HEK293T (cell line): ENCODE measurements at regions not wholly inside any gene's neighbourhood (a gene's known extent, or its start where the extent isn't known, plus 50 kb on each side); places are given as distances from the start of the nearest gene placed in this dataset.

Experiments used
- BHLHE40 ChIP-seq: fragments of 450-650 bp; IDR thresholded peaks from 2 replicates; pipeline ENCODE4 v1.6.1; 2016; ENCODE audit warnings: mild to moderate bottlenecking, moderate library complexity, borderline replicate concordance
- ELF4 ChIP-seq: fragments of 450-650 bp; IDR thresholded peaks from 2 replicates; pipeline ENCODE4 v1.6.1; 2017; ENCODE audit warnings: antibody characterized with exemption
- FOXA1 ChIP-seq: fragments of 450-650 bp; IDR thresholded peaks from 2 replicates; pipeline ENCODE4 v1.6.1; 2016; ENCODE audit warnings: mild to moderate bottlenecking
- FOXK2 ChIP-seq: fragments of 450-650 bp; IDR thresholded peaks from 2 replicates; pipeline ENCODE4 v1.6.1; 2016; ENCODE audit warnings: mild to moderate bottlenecking
- FOXM1 ChIP-seq: fragments of 450-650 bp; IDR thresholded peaks from 2 replicates; pipeline ENCODE4 v1.6.1; 2017; ENCODE audit warnings: mild to moderate bottlenecking, borderline replicate concordance
- HDGF ChIP-seq: fragments of 450-650 bp; IDR thresholded peaks from 2 replicates; pipeline ENCODE4 v1.6.1; 2017; ENCODE audit warnings: antibody characterized with exemption, borderline replicate concordance
- LEF1 ChIP-seq: fragments of 450-650 bp; IDR thresholded peaks from 2 replicates; pipeline ENCODE4 v1.6.1; 2017; ENCODE audit warnings: mild to moderate bottlenecking, borderline replicate concordance
- NFRKB ChIP-seq: fragments of 450-650 bp; IDR thresholded peaks from 2 replicates; pipeline ENCODE4 v1.6.1; 2016; ENCODE audit warnings: mild to moderate bottlenecking, moderate library complexity
- SUZ12 ChIP-seq: fragments of 450-650 bp; IDR thresholded peaks from 2 replicates; pipeline ENCODE4 v1.6.1; 2016; ENCODE audit warnings: mild to moderate bottlenecking
- TARDBP ChIP-seq: fragments of 450-650 bp; IDR thresholded peaks from 2 replicates; pipeline ENCODE4 v1.6.1; 2016
- ZNF384 ChIP-seq: fragments of 450-650 bp; IDR thresholded peaks from 2 replicates; pipeline ENCODE4 v1.6.1; 2016
- TF ChIP-seq, protein P1 (sequence below): fragments of 450-650 bp; IDR thresholded peaks from 2 replicates; pipeline ENCODE4 v1.6.1; 2016

DNA sequence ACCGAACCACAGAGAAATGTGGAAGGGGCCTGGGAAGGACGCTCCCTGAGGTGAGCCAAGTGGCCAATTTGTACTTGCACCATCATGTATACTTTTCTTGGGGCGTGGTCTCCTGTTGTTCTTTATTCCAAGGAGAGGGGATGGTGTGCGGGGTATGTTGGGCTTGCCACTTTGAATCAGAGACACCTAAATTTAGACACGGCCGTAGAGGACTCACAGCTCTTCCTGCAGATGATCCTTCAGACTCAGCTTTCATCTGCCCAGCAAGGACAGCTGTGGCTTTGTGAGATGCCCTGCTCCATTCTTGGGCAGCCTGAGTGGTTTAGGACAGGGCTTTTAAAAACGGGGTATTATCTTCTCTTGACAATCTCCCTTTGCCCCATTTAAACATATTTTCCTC lies 473.2 kb downstream of the REEP3 start:
- TF ChIP-seq BHLHE40 (no peak), FOXK2 (no peak), FOXA1 (no peak), HDGF (no peak), ZNF384 (no peak), FOXM1 (no peak), NFRKB (no peak), ELF4 (no peak), TARDBP (no peak), SUZ12 (no peak), LEF1 (no peak)
- TF ChIP-seq, protein P1, sequence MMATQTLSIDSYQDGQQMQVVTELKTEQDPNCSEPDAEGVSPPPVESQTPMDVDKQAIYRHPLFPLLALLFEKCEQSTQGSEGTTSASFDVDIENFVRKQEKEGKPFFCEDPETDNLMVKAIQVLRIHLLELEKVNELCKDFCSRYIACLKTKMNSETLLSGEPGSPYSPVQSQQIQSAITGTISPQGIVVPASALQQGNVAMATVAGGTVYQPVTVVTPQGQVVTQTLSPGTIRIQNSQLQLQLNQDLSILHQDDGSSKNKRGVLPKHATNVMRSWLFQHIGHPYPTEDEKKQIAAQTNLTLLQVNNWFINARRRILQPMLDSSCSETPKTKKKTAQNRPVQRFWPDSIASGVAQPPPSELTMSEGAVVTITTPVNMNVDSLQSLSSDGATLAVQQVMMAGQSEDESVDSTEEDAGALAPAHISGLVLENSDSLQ = no peak
